ENCODE measurements at regions not wholly inside any gene's neighbourhood (a gene's known extent, or its start where the extent isn't known, plus 50 kb on each side); places are given as distances from the start of the nearest gene placed in this dataset.

DNA sequence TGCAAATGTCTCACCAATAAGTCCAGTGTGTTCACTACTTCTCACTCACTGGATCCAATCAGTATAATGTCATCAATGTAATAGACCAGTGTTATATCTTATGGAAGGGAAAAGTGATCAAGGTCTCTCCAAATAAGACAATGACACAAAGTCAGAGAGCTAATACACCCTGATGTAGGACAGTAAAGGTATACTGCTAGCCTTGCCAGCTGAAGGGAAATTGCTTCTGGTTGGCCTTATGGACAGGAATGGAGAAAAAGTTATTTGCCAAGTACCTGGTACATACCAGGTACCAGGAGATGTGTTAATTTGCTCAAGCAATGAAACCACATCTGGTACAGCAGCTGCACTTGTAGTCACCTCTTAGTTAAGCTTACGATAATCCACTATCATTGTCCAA, 141.0 kb downstream of the LTN1 start:
- TF ChIP-seq, protein P1, sequence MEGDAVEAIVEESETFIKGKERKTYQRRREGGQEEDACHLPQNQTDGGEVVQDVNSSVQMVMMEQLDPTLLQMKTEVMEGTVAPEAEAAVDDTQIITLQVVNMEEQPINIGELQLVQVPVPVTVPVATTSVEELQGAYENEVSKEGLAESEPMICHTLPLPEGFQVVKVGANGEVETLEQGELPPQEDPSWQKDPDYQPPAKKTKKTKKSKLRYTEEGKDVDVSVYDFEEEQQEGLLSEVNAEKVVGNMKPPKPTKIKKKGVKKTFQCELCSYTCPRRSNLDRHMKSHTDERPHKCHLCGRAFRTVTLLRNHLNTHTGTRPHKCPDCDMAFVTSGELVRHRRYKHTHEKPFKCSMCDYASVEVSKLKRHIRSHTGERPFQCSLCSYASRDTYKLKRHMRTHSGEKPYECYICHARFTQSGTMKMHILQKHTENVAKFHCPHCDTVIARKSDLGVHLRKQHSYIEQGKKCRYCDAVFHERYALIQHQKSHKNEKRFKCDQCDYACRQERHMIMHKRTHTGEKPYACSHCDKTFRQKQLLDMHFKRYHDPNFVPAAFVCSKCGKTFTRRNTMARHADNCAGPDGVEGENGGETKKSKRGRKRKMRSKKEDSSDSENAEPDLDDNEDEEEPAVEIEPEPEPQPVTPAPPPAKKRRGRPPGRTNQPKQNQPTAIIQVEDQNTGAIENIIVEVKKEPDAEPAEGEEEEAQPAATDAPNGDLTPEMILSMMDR (IDR thresholded peaks at IDR 0.05), result no peak
- no peak for TF ChIP-seq POLR2AphosphoS5 (IDR thresholded peaks at IDR 0.05)
- no peak for TF ChIP-seq EP300 (IDR thresholded peaks at IDR 0.05; ENCODE audit: low read depth)
- no peak for TF ChIP-seq POLR2A (IDR thresholded peaks at IDR 0.05)

All from transverse colon (tissue), 4 donors.